ENCODE measurements at regions not wholly inside any gene's neighbourhood (a gene's known extent, or its start where the extent isn't known, plus 50 kb on each side); places are given as distances from the start of the nearest gene placed in this dataset.

DNA sequence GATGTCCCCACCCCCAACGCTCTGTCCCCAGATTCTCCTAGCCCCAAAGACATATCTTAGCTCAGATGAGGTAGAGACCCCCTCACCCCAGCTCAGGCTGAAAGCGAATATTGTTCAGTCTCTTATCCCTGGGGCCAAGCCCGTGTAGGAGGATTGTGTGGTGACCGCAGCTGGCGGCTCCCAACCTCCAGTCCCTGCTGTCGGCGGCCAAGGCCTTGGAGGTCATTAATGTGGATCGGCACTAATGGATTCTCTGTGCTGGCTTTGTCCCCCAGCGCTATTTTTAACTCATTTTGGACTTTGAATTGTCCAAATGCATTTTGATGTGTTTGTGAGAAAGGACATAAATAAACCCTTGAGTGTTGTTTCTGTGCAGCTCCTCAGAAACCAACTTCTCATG lies 124.2 kb downstream of the UQCRFS1 start:
- H3K9ac ChIP-seq (ENCODE audit: low read depth in 2 of 2, low read length in 2 of 2), result no peak overlapping the region
- intact Hi-C loops (cut with DNase I), result no loop called here
- no peak overlapping the region for H3K27ac ChIP-seq

DNA sequence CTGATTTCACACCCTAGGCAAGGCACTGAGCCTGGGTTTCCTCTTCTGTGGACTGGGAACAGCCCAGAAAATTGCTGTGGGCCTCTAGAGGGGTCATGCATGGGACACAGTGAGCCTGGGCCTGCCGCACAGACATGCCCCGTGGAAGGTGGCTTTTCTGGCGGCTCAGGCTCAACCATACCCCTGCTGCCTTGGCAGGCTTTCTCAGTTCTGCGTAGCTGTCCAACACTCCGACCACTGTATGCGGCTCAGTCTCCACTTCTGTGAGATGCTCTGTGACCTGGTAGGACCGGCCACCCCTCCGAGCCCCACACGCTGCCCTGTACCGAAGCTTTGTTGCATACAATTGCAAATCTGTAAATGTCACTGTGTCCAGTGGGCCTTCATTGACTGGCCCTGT lies 126.3 kb downstream of the UQCRFS1 start:
- no peaks in the 10 kb centered on the region for H3K27me3 ChIP-seq
- H3K9ac ChIP-seq (ENCODE audit: low read depth in 2 of 2, low read length in 2 of 2), result no peak overlapping the region
- H3K4me1 ChIP-seq, result no peaks in the 10 kb centered on the region
- H3K36me3 ChIP-seq, result no peaks in the 10 kb centered on the region
- no peak overlapping the region for H3K4me3 ChIP-seq
- DNase-seq, result no peak
- intact Hi-C loops (cut with DNase I), result no loop called here
- TF ChIP-seq, protein P1, sequence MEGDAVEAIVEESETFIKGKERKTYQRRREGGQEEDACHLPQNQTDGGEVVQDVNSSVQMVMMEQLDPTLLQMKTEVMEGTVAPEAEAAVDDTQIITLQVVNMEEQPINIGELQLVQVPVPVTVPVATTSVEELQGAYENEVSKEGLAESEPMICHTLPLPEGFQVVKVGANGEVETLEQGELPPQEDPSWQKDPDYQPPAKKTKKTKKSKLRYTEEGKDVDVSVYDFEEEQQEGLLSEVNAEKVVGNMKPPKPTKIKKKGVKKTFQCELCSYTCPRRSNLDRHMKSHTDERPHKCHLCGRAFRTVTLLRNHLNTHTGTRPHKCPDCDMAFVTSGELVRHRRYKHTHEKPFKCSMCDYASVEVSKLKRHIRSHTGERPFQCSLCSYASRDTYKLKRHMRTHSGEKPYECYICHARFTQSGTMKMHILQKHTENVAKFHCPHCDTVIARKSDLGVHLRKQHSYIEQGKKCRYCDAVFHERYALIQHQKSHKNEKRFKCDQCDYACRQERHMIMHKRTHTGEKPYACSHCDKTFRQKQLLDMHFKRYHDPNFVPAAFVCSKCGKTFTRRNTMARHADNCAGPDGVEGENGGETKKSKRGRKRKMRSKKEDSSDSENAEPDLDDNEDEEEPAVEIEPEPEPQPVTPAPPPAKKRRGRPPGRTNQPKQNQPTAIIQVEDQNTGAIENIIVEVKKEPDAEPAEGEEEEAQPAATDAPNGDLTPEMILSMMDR (IDR thresholded peaks at IDR 0.05), result no peak
- H3K9me3 ChIP-seq, result no peaks in the 10 kb centered on the region
- H3K27ac ChIP-seq, result no peak overlapping the region

More for the DNA sequence above, 124.2 kb downstream of the UQCRFS1 start:
- Histone ChIP-seq H3K36me3 (no peaks in the 10 kb centered on the region), H3K4me3 (no peak overlapping the region), H3K27me3 (no peaks in the 10 kb centered on the region), H3K9me3 (no peaks in the 10 kb centered on the region), H3K4me1 (no peaks in the 10 kb centered on the region)
- DNase-seq, result no peak
- TF ChIP-seq, protein P1 (IDR thresholded peaks at IDR 0.05), result no peak

DNA sequence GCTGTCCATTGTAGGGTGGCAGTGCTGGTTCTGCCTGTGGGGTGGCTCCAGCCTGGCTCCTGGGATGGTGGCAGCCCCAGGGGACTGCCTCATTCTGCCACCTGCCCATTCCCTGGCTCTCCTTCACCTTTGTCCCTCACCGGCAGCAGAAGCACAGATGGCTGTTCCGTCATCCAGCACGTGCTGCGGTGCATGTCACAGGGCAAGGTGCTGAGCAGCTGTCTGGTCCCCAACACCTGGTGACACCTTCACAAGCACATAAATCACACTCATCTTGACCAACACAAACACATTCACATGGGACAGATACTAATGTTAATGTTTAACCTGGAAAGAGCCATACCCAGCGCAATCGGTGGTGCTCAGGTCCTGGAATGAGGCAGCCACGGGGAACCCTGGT lies 126.8 kb downstream of the UQCRFS1 start:
- intact Hi-C loops (cut with DNase I), result no loop called here
- no peaks in the 10 kb centered on the region for H3K4me1 ChIP-seq
- H3K4me3 ChIP-seq, result no peak overlapping the region
- no peaks in the 10 kb centered on the region for H3K9me3 ChIP-seq
- no peak overlapping the region for H3K9ac ChIP-seq (ENCODE audit: low read depth in 2 of 2, low read length in 2 of 2)
- TF ChIP-seq, protein P1 (IDR thresholded peaks at IDR 0.05), result no peak
- no peaks in the 10 kb centered on the region for H3K36me3 ChIP-seq
- no peaks in the 10 kb centered on the region for H3K27me3 ChIP-seq
- no peak overlapping the region for H3K27ac ChIP-seq
- DNase-seq, result no peak

DNA sequence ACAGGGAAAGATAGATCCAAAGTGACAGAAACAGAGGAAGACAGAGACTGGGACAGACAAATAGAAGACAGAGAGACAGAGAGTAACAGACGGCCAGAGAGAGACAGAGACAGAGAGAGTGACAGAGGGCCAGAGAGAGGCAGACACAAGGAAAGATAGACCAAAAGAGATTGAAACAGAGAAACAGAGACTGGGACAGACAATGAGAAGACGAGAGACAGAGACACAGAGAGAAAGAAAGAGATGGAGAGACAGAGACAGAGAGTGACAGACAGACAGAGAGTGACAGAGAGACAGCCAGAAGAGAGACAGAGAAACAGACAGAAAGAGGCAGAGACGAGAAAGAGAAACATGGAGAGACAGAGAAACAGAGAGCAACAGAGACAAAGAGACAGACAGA lies 127.3 kb downstream of the UQCRFS1 start:
- TF ChIP-seq, protein P1 (IDR thresholded peaks at IDR 0.05), result no peak
- no peaks in the 10 kb centered on the region for H3K4me1 ChIP-seq
- no peak overlapping the region for H3K4me3 ChIP-seq
- no peak overlapping the region for H3K27ac ChIP-seq
- H3K27me3 ChIP-seq, result no peaks in the 10 kb centered on the region
- intact Hi-C loops (cut with DNase I), result no loop called here
- H3K9ac ChIP-seq (ENCODE audit: low read depth in 2 of 2, low read length in 2 of 2), result no peak overlapping the region
- no peaks in the 10 kb centered on the region for H3K36me3 ChIP-seq
- no peak for DNase-seq
- H3K9me3 ChIP-seq, result no peaks in the 10 kb centered on the region

DNA sequence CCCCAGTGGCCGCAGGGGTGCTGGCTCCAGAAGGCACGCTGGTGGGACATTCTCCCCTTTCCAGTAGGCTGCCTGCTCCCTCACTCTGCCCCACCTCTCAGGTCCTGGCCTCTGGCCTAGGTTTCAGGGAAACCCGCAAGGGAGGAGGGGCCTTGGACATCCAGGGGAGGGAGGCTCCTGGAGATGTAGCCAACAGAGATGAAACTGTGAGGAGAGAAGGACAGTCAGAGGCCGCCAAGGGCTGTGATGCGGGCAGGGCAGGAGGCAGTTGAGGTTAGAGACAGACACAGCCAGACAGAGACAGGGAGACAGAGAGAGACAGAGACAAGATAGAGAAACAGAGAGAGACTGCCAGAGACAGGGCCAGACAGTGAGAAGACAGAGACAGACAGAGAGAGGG lies 127.7 kb downstream of the UQCRFS1 start:
- TF ChIP-seq, protein P1 (IDR thresholded peaks at IDR 0.05), result no peak

DNA sequence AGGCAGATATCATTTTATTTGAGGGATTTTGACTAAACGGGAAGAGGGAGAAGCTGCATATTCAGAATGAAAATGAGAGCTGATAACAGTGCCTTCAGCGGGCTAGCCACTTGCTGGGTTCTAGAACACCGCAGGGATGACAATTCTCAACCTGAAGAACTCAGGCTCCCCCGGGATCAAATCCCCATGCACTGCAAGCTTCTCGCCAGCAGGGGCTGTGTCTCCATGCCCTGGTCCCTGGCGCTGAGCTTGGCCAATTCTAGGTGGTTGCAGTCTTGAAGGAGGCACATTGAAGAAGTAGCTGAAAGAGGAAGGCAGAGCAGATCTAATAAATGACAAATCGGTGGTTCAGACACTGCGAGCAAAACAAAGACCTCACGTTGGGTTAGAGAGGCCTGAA lies 128.7 kb downstream of the UQCRFS1 start:
- Histone ChIP-seq H3K36me3 (no peaks in the 10 kb centered on the region), H3K9ac (ENCODE audit: low read depth in 2 of 2, low read length in 2 of 2) (no peak overlapping the region), H3K9me3 (no peaks in the 10 kb centered on the region), H3K27ac (no peak overlapping the region), H3K4me3 (no peak overlapping the region), H3K4me1 (no peaks in the 10 kb centered on the region), H3K27me3 (no peaks in the 10 kb centered on the region)
- TF ChIP-seq, protein P1 (IDR thresholded peaks at IDR 0.05), result no peak
- intact Hi-C loops (cut with DNase I), result no loop called here
- DNase-seq, result no peak

More for the DNA sequence above, 127.7 kb downstream of the UQCRFS1 start:
- Histone ChIP-seq H3K4me1 (no peaks in the 10 kb centered on the region), H3K27me3 (no peaks in the 10 kb centered on the region), H3K9me3 (no peaks in the 10 kb centered on the region), H3K4me3 (no peak overlapping the region), H3K36me3 (no peaks in the 10 kb centered on the region), H3K9ac (ENCODE audit: low read depth in 2 of 2, low read length in 2 of 2) (no peak overlapping the region), H3K27ac (no peak overlapping the region)
- DNase-seq, result no peak
- intact Hi-C loops (cut with DNase I), result no loop called here
